ENCODE measurements at regions not wholly inside any gene's neighbourhood (a gene's known extent, or its start where the extent isn't known, plus 50 kb on each side); places are given as distances from the start of the nearest gene placed in this dataset.

DNA sequence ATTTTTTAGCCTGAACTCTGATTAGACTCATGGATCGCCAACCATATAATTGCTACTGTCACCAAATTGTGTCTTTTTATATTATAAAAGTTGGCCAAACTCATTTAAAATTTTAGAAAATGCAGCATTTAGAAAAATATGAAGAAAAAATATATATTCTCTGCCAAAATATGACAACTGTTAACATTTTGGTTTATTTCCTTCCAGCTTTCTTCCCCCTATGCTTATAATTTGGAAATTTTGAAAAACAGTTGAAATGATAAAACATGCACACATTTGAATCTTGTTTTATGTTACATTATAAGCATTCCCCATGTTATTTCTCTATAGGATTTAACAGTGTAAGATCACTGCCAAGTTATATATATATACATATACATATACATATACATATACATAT, 1112.8 kb downstream of the TUSC7 start:
- TF ChIP-seq, protein P1, sequence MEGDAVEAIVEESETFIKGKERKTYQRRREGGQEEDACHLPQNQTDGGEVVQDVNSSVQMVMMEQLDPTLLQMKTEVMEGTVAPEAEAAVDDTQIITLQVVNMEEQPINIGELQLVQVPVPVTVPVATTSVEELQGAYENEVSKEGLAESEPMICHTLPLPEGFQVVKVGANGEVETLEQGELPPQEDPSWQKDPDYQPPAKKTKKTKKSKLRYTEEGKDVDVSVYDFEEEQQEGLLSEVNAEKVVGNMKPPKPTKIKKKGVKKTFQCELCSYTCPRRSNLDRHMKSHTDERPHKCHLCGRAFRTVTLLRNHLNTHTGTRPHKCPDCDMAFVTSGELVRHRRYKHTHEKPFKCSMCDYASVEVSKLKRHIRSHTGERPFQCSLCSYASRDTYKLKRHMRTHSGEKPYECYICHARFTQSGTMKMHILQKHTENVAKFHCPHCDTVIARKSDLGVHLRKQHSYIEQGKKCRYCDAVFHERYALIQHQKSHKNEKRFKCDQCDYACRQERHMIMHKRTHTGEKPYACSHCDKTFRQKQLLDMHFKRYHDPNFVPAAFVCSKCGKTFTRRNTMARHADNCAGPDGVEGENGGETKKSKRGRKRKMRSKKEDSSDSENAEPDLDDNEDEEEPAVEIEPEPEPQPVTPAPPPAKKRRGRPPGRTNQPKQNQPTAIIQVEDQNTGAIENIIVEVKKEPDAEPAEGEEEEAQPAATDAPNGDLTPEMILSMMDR (IDR thresholded peaks at IDR 0.05), result no peak
- TF ChIP-seq POLR2A (IDR thresholded peaks at IDR 0.05), result no peak

Measured in adrenal gland (tissue), 5 donors.